PC-3 (cell line): ENCODE measurements at regions not wholly inside any gene's neighbourhood (a gene's known extent, or its start where the extent isn't known, plus 50 kb on each side); places are given as distances from the start of the nearest gene placed in this dataset.

ENCODE experiments used
- ATAC-seq: fragments of 200-7000 bp; cut with Tn5 transposase; 2 replicates; pipeline ENCODE4 v1.9.1; 2020; ENCODE audit warnings: mild to moderate bottlenecking, moderate library complexity
- BruUV-seq: library from RNA; stranded (reverse); fragments of 400-500 nt; replicated peaks from 2 replicates; lab custom pipeline; 2021; lab: Mats Ljungman, UMichigan
- CTCF ChIA-PET: fragments of 300-600 bp; sonication (Branson Sonifier 250); formaldehyde crosslinking; loops from one replicate; lab custom pipeline; 2022; ENCODE audit warnings: antibody characterized with exemption; lab: Charles Lee
- POLR2A ChIA-PET: fragments of 300-600 bp; sonication (Branson Sonifier 250); formaldehyde crosslinking; loops from one replicate; lab custom pipeline; 2022; ENCODE audit warnings: antibody characterized with exemption; ENCODE audit not compliant: unreplicated experiment; lab: Charles Lee
- DNase-seq: peaks from one replicate; pipeline ENCODE4 v3.0.0-alpha.2; 2015
- H2AFZ ChIP-seq: fragments of 300-600 bp; sonication (generic); 2 replicates; pipeline ENCODE4 v1.6.0; 2016; ENCODE audit warnings: antibody characterized with exemption, low read length
- H3F3A ChIP-seq: fragments of 300-600 bp; sonication (generic); one replicate; pipeline ENCODE4 v1.6.0; 2017; ENCODE audit warnings: antibody characterized with exemption, low read length, control low read depth, mild to moderate bottlenecking; ENCODE audit not compliant: unreplicated experiment
- H3K27ac ChIP-seq: fragments of 300-600 bp; sonication (generic); 2 replicates; pipeline ENCODE4 v1.5.1; 2016; ENCODE audit warnings: mild to moderate bottlenecking, low read length
- H3K27me3 ChIP-seq: fragments of 300-600 bp; sonication (generic); 2 replicates; pipeline ENCODE4 v1.6.1; 2016; ENCODE audit warnings: low read length, mixed read lengths
- H3K36me3 ChIP-seq: fragments of 300-600 bp; sonication (generic); 2 replicates; pipeline ENCODE4 v1.6.1; 2016; ENCODE audit warnings: low read depth, mixed run types, low read length, mixed read lengths
- H3K4me1 ChIP-seq: fragments of 300-600 bp; sonication (generic); 2 replicates; pipeline ENCODE4 v1.5.1; 2016; ENCODE audit warnings: low read length; ENCODE audit not compliant: insufficient read depth
- H3K4me2 ChIP-seq: fragments of 300-600 bp; sonication (generic); 2 replicates; pipeline ENCODE4 v1.6.0; 2016; ENCODE audit warnings: low read length
- H3K4me3 ChIP-seq: fragments of 300-600 bp; sonication (generic); 2 replicates; pipeline ENCODE4 v1.5.1; 2016; ENCODE audit warnings: mild to moderate bottlenecking, low read length, mixed read lengths
- H3K79me2 ChIP-seq: fragments of 300-600 bp; sonication (generic); 2 replicates; pipeline ENCODE4 v1.6.1; 2017; ENCODE audit warnings: low read length, mixed read lengths
- H3K9ac ChIP-seq: fragments of 300-600 bp; sonication (generic); 2 replicates; pipeline ENCODE4 v1.6.0; 2016; ENCODE audit warnings: mild to moderate bottlenecking, low read length
- H3K9me2 ChIP-seq: fragments of 300-600 bp; sonication (generic); replicated peaks from 2 replicates; pipeline ENCODE4 v1.6.1; 2016; ENCODE audit warnings: mixed run types, low read length, mixed read lengths
- H3K9me3 ChIP-seq: fragments of 300-600 bp; sonication (generic); 2 replicates; pipeline ENCODE4 v1.6.1; 2016; ENCODE audit warnings: low read length, mixed read lengths
- H4K20me1 ChIP-seq: fragments of 300-600 bp; sonication (generic); 2 replicates; pipeline ENCODE4 v1.6.1; 2016; ENCODE audit warnings: low read length, mixed read lengths
- CTCF ChIP-seq: fragments of 300-600 bp; sonication (generic); conservative IDR thresholded peaks from 2 replicates; pipeline ENCODE4 v1.5.1; 2017; ENCODE audit warnings: antibody characterized with exemption, low read depth, mild to moderate bottlenecking, low read length
- EZH2 ChIP-seq: fragments of 300-600 bp; sonication (generic); IDR thresholded peaks from one replicate; pipeline ENCODE4 v1.6.1; 2017; ENCODE audit warnings: antibody characterized with exemption, mild to moderate bottlenecking, low read length; ENCODE audit not compliant: unreplicated experiment
- EZH2phosphoT487 ChIP-seq: fragments of 300-600 bp; sonication (generic); IDR thresholded peaks from 2 replicates; pipeline ENCODE4 v1.6.1; 2018; ENCODE audit warnings: mild to moderate bottlenecking, antibody characterized with exemption, low read length, borderline replicate concordance
- intact Hi-C: fragments of 100-400 bp; cut with micrococcal nuclease; formaldehyde crosslinking; loops from 2 replicates; pipeline ENCODE4 v1.9.0; 2023

GRCh38 chr22:44591146-44591790, 93.2 kb upstream of the RTL6 start:
- ATAC-seq (no peak), DNase-seq (no peak)
- Histone ChIP-seq H3K4me3 (no peak overlapping the region), H3K9ac (no peak overlapping the region), H3K79me2 (no peaks in the 10 kb centered on the region), H3K4me2 (no peak overlapping the region), H3K27me3 (peaks cover 10% of the 10 kb centered on the region; the same call in 1 of the 2 replicates), H3K9me3 (no peaks in the 10 kb centered on the region), H3K4me1 (peaks cover 11% of the 10 kb centered on the region; the same call in 1 of the 2 replicates), H3K9me2 (no peaks in the 10 kb centered on the region), H4K20me1 (no peaks in the 10 kb centered on the region), H3K27ac (no peak overlapping the region), H3K36me3 (no peaks in the 10 kb centered on the region), H2AFZ (no peak overlapping the region), H3F3A (no peaks in the 10 kb centered on the region)
- intact Hi-C loops, result no loop called here
- BruUV-seq, result no TSS peak
- ChIA-PET POLR2A (no interaction called here), CTCF (no interaction called here)
- TF ChIP-seq EZH2phosphoT487, result no peak
- TF ChIP-seq CTCF, result no peak
- TF ChIP-seq EZH2, result no peak

DNA sequence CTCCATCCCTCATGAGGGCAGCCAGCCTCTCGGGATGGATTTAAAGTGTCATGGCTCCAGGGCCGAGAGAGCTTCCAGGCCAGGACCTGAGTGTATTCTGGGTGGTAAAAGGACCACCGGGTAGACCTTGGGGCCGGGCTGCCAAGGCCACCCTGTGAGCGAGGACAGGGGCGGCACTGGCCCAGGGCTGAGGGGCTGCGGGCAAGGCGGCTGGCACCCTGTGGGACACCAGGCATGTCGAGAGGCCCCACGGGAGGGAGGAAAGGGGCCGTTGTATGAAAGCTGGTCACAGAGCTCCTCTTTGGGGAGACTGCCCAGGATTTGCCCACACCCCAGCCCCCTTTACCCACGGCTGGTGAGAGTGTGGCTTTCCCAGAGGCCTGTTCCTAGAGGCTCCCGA, 92.3 kb upstream of the RTL6 start:
- Histone ChIP-seq H3K9me2 (no peaks in the 10 kb centered on the region), H3K36me3 (no peaks in the 10 kb centered on the region), H3K27me3 (0 out of 2 replicates have a peak, but pooled peaks cover 2% of the 10 kb centered on the region), H3K9ac (no peak overlapping the region), H3K4me1 (peaks cover 11% of the 10 kb centered on the region; the same call in 1 of the 2 replicates), H3K79me2 (no peaks in the 10 kb centered on the region), H3K4me2 (no peak overlapping the region), H2AFZ (no peak overlapping the region), H3K4me3 (no peak overlapping the region), H3K9me3 (no peaks in the 10 kb centered on the region), H4K20me1 (no peaks in the 10 kb centered on the region), H3F3A (no peaks in the 10 kb centered on the region), H3K27ac (no peak overlapping the region)
- intact Hi-C loops, result no loop called here
- ChIA-PET POLR2A (no interaction called here), CTCF (no interaction called here)
- DNase-seq (no peak), ATAC-seq (no peak)
- TF ChIP-seq EZH2, result no peak
- no peak for TF ChIP-seq CTCF
- no peak for TF ChIP-seq EZH2phosphoT487
- BruUV-seq, result no TSS peak

- Histone ChIP-seq H3K4me1 (peaks cover 11% of the 10 kb centered on the region; the same call in 1 of the 2 replicates), H3K9ac (no peak overlapping the region), H2AFZ (no peak overlapping the region), H3K9me2 (no peaks in the 10 kb centered on the region), H3K79me2 (no peaks in the 10 kb centered on the region), H3K36me3 (no peaks in the 10 kb centered on the region), H3F3A (no peaks in the 10 kb centered on the region), H3K27me3 (no peaks in the 10 kb centered on the region), H3K9me3 (no peaks in the 10 kb centered on the region), H3K27ac (no peak overlapping the region), H3K4me2 (no peak overlapping the region), H3K4me3 (no peak overlapping the region), H4K20me1 (no peaks in the 10 kb centered on the region)
- DNase-seq (no peak), ATAC-seq (no peak)
- intact Hi-C loops, result no loop called here
- TF ChIP-seq EZH2phosphoT487 (no peak), CTCF (no peak), EZH2 (no peak)
- POLR2A ChIA-PET, result no interaction called here
- CTCF ChIA-PET, result no interaction called here
- BruUV-seq, result no TSS peak
These were observed 91.8 kb upstream of the RTL6 start for GRCh38 chr22:44589831-44590230.
